Neural progenitor cell (in vitro differentiated cells): ENCODE measurements at regions not wholly inside any gene's neighbourhood (a gene's known extent, or its start where the extent isn't known, plus 50 kb on each side); places are given as distances from the start of the nearest gene placed in this dataset.

Source experiments
- DNase-seq: peaks from one replicate; pipeline ENCODE4 v3.0.0-alpha.2; 2016; ENCODE audit warnings: low spot score
- H2AFZ ChIP-seq: fragments of 200-600 bp; sonication (generic); replicated peaks from 2 replicates; pipeline ENCODE4 v1.6.1; 2016; ENCODE audit warnings: antibody characterized with exemption
- H3F3A ChIP-seq: fragments of 200-600 bp; sonication (generic); 2 replicates; pipeline ENCODE4 v1.6.1; 2016; ENCODE audit warnings: antibody characterized with exemption, low read depth
- H3K27ac ChIP-seq: fragments of 200-600 bp; sonication (generic); 2 replicates; pipeline ENCODE4 v1.5.1; 2016; ENCODE audit warnings: mild to moderate bottlenecking
- H3K27me3 ChIP-seq: fragments of 200-600 bp; sonication (generic); 2 replicates; pipeline ENCODE4 v1.6.1; 2016; ENCODE audit warnings: mild to moderate bottlenecking, moderate library complexity
- H3K36me3 ChIP-seq: fragments of 200-600 bp; sonication (generic); 2 replicates; pipeline ENCODE4 v1.5.1; 2016
- H3K4me1 ChIP-seq: fragments of 200-600 bp; sonication (generic); 2 replicates; pipeline ENCODE4 v1.6.1; 2016; ENCODE audit warnings: mixed run types
- H3K4me2 ChIP-seq: fragments of 200-600 bp; sonication (generic); 2 replicates; pipeline ENCODE4 v1.6.1; 2016
- H3K4me3 ChIP-seq: fragments of 200-600 bp; sonication (generic); 2 replicates; pipeline ENCODE4 v1.5.1; 2016
- H3K79me2 ChIP-seq: fragments of 200-600 bp; sonication (generic); 2 replicates; pipeline ENCODE4 v1.6.1; 2016; ENCODE audit warnings: low read depth
- H3K9ac ChIP-seq: fragments of 200-600 bp; sonication (generic); 2 replicates; pipeline ENCODE4 v1.6.1; 2016
- H3K9me3 ChIP-seq: fragments of 200-600 bp; sonication (generic); 2 replicates; pipeline ENCODE4 v1.5.1; 2016; ENCODE audit warnings: low read depth
- H4K20me1 ChIP-seq: fragments of 200-600 bp; sonication (generic); 2 replicates; pipeline ENCODE4 v1.6.1; 2016; ENCODE audit warnings: low read depth
- H3K27ac Mint-ChIP-seq: 3 replicates; pipeline ENCODE4 v1.8.0; 2021; ENCODE audit warnings: mixed read lengths
- H3K27me3 Mint-ChIP-seq: 2 replicates; pipeline ENCODE4 v1.8.0; 2022; ENCODE audit warnings: low read depth, mild to moderate bottlenecking, inconsistent platforms, moderate library complexity, mixed read lengths; ENCODE audit not compliant: insufficient read depth
- H3K36me3 Mint-ChIP-seq: 3 replicates; pipeline ENCODE4 v1.8.0; 2021; ENCODE audit warnings: mixed read lengths
- H3K4me1 Mint-ChIP-seq: 3 replicates; pipeline ENCODE4 v1.8.0; 2021; ENCODE audit warnings: mixed read lengths
- H3K4me3 Mint-ChIP-seq: 3 replicates; pipeline ENCODE4 v1.8.0; 2021; ENCODE audit warnings: mild to moderate bottlenecking, moderate library complexity, mixed read lengths
- H3K9me3 Mint-ChIP-seq: 3 replicates; pipeline ENCODE4 v1.8.0; 2020; ENCODE audit warnings: mixed read lengths
- CTCF ChIP-seq: fragments of 200-600 bp; sonication (generic); IDR thresholded peaks from 2 replicates; pipeline ENCODE4 v1.5.1; 2017; ENCODE audit warnings: antibody characterized with exemption, mild to moderate bottlenecking
- EZH2 ChIP-seq: fragments of 200-600 bp; sonication (generic); IDR thresholded peaks from 2 replicates; pipeline ENCODE4 v1.6.1; 2017; ENCODE audit warnings: antibody characterized with exemption, mild to moderate bottlenecking, moderate library complexity
- EZH2phosphoT487 ChIP-seq: fragments of 200-600 bp; sonication (generic); IDR thresholded peaks from 2 replicates; pipeline ENCODE4 v1.6.1; 2017; ENCODE audit warnings: antibody characterized with exemption

- TF ChIP-seq EZH2 = no peak
- no peak for TF ChIP-seq CTCF
- no peak for TF ChIP-seq EZH2phosphoT487
- no peak overlapping the region for H2AFZ ChIP-seq
- no peak for DNase-seq
- no peak overlapping the region for H3K4me3 ChIP-seq
- no peaks in the 10 kb centered on the region for H3K36me3 ChIP-seq
- H3K4me2 ChIP-seq = no peak overlapping the region
- no peaks in the 10 kb centered on the region for H3K9me3 Mint-ChIP-seq
- no peaks in the 10 kb centered on the region for H3F3A ChIP-seq
- H3K4me3 Mint-ChIP-seq = no peak overlapping the region
- no peak overlapping the region for H3K27ac Mint-ChIP-seq
- no peaks in the 10 kb centered on the region for H3K79me2 ChIP-seq
- H3K27me3 Mint-ChIP-seq = no peaks in the 10 kb centered on the region
- H3K9ac ChIP-seq = no peak overlapping the region
- no peaks in the 10 kb centered on the region for H4K20me1 ChIP-seq
- H3K4me1 ChIP-seq = peaks cover 5% of the 10 kb centered on the region
- no peaks in the 10 kb centered on the region for H3K27me3 ChIP-seq
- H3K4me1 Mint-ChIP-seq = no peaks in the 10 kb centered on the region
- no peaks in the 10 kb centered on the region for H3K9me3 ChIP-seq
- H3K27ac ChIP-seq = no peak overlapping the region
- H3K36me3 Mint-ChIP-seq = no peaks in the 10 kb centered on the region
Observed at GRCh38 chr14:98156411-98156810, 1115.6 kb downstream of the BCL11B start.

- no peak overlapping the region for H3K9ac ChIP-seq
- H3K4me2 ChIP-seq = no peak overlapping the region
- H3K27ac Mint-ChIP-seq = no peak overlapping the region
- no peak overlapping the region for H3K27ac ChIP-seq
- DNase-seq = no peak
- no peaks in the 10 kb centered on the region for H3K36me3 ChIP-seq
- no peak overlapping the region for H2AFZ ChIP-seq
- no peaks in the 10 kb centered on the region for H3K36me3 Mint-ChIP-seq
- no peaks in the 10 kb centered on the region for H3K9me3 ChIP-seq
- H3K4me1 ChIP-seq = peaks cover 14% of the 10 kb centered on the region
- H3K4me3 ChIP-seq = no peak overlapping the region
- no peaks in the 10 kb centered on the region for H3K79me2 ChIP-seq
- H3F3A ChIP-seq = peaks cover 3% of the 10 kb centered on the region
- H3K27me3 ChIP-seq = no peaks in the 10 kb centered on the region
- peaks cover 6% of the 10 kb centered on the region for H3K4me1 Mint-ChIP-seq
- H3K4me3 Mint-ChIP-seq = no peak overlapping the region
- no peaks in the 10 kb centered on the region for H4K20me1 ChIP-seq
- no peaks in the 10 kb centered on the region for H3K27me3 Mint-ChIP-seq
- H3K9me3 Mint-ChIP-seq = no peaks in the 10 kb centered on the region
- TF ChIP-seq EZH2phosphoT487 = no peak
- TF ChIP-seq EZH2 = no peak
- TF ChIP-seq CTCF = no peak
Observed at GRCh38 chr14:98160901-98161300, 1111.1 kb downstream of the BCL11B start.

- no peaks in the 10 kb centered on the region for H3K9me3 ChIP-seq
- Mint-ChIP-seq H3K36me3 (no peaks in the 10 kb centered on the region), H3K9me3 (no peaks in the 10 kb centered on the region), H3K4me1 (peaks cover 6% of the 10 kb centered on the region), H3K27ac (no peak overlapping the region), H3K27me3 (no peaks in the 10 kb centered on the region), H3K4me3 (no peak overlapping the region)
- H3K4me3 ChIP-seq = no peak overlapping the region
- H3K4me1 ChIP-seq = peaks cover 11% of the 10 kb centered on the region
- no peaks in the 10 kb centered on the region for H3K79me2 ChIP-seq
- no peak overlapping the region for H3K9ac ChIP-seq
- no peaks in the 10 kb centered on the region for H3K27me3 ChIP-seq
- H3K36me3 ChIP-seq = no peaks in the 10 kb centered on the region
- no peak overlapping the region for H2AFZ ChIP-seq
- H4K20me1 ChIP-seq = no peaks in the 10 kb centered on the region
- H3K27ac ChIP-seq = no peak overlapping the region
- DNase-seq = no peak
- TF ChIP-seq CTCF = no peak
- TF ChIP-seq EZH2 = no peak
- H3F3A ChIP-seq = peaks cover 3% of the 10 kb centered on the region
- no peak overlapping the region for H3K4me2 ChIP-seq
Observed at GRCh38 chr14:98161356-98161755, 1110.6 kb downstream of the BCL11B start.
